Caco-2 (cell line): ENCODE measurements at regions not wholly inside any gene's neighbourhood (a gene's known extent, or its start where the extent isn't known, plus 50 kb on each side); places are given as distances from the start of the nearest gene placed in this dataset.

Experiments used
- BruUV-seq: library from RNA; stranded (reverse); fragments of 400-500 nt; replicated peaks from 2 replicates; lab custom pipeline; 2021; lab: Mats Ljungman, UMichigan
- CTCF ChIA-PET: fragments of 300-600 bp; sonication (Branson Sonifier 250); formaldehyde crosslinking; loops from one replicate; lab custom pipeline; 2022; ENCODE audit warnings: antibody characterized with exemption; lab: Charles Lee
- POLR2A ChIA-PET: fragments of 300-600 bp; sonication (Branson Sonifier 250); formaldehyde crosslinking; loops from one replicate; lab custom pipeline; 2022; ENCODE audit warnings: antibody characterized with exemption; lab: Charles Lee
- DNase-seq, 2 experiments: peaks; one replicate each; pipeline versions ENCODE4 v3.0.0 to v3.0.0-alpha.2; 2020 to 2022
- H3K27me3 ChIP-seq: replicated peaks from 2 replicates; pipeline ENCODE4 v1.6.0; 2011; ENCODE audit warnings: low read length; ENCODE audit not compliant: control insufficient read depth, insufficient read depth
- H3K36me3 ChIP-seq: 2 replicates; pipeline ENCODE4 v1.5.1; 2011; ENCODE audit warnings: low read length; ENCODE audit not compliant: control insufficient read depth, insufficient read depth
- H3K4me1 ChIP-seq: fragments of 250-450 bp; sonication (Bioruptor Pico); 2 replicates; pipeline ENCODE4 v1.5.1; 2020; ENCODE audit warnings: mild to moderate bottlenecking
- H3K4me3 ChIP-seq: 2 replicates; pipeline ENCODE4 v1.5.1; 2011; ENCODE audit warnings: low read depth, mild to moderate bottlenecking, control low read depth, low read length
- H3K9me3 ChIP-seq: fragments of 250-450 bp; sonication (Bioruptor Pico); 2 replicates; pipeline ENCODE4 v1.5.1; 2020; ENCODE audit warnings: mild to moderate bottlenecking, moderate library complexity
- H3K27ac Mint-ChIP-seq: one replicate; pipeline ENCODE4 v1.8.0; 2022; ENCODE audit warnings: mixed read lengths; ENCODE audit not compliant: unreplicated experiment
- H3K27me3 Mint-ChIP-seq: one replicate; pipeline ENCODE4 v1.8.0; 2022; ENCODE audit warnings: mixed read lengths; ENCODE audit not compliant: insufficient read depth, unreplicated experiment
- H3K36me3 Mint-ChIP-seq: one replicate; pipeline ENCODE4 v1.8.0; 2022; ENCODE audit warnings: mild to moderate bottlenecking, mixed read lengths; ENCODE audit not compliant: insufficient read depth, unreplicated experiment
- H3K4me1 Mint-ChIP-seq: one replicate; pipeline ENCODE4 v1.8.0; 2022; ENCODE audit warnings: low read depth, mixed read lengths; ENCODE audit not compliant: unreplicated experiment
- H3K4me3 Mint-ChIP-seq: one replicate; pipeline ENCODE4 v1.8.0; 2022; ENCODE audit warnings: mild to moderate bottlenecking, moderate library complexity, mixed read lengths; ENCODE audit not compliant: unreplicated experiment
- H3K9me3 Mint-ChIP-seq: one replicate; pipeline ENCODE4 v1.8.0; 2022; ENCODE audit warnings: mixed read lengths; ENCODE audit not compliant: unreplicated experiment
- CTCF ChIP-seq, 2 experiments: fragments of 200-600 bp in 1 of 2; IDR thresholded peaks; 1 replicate in 1 of 2; 2 replicates in 1 of 2; pipeline versions ENCODE4 v1.5.1 to v1.8.0; 2011 to 2022; ENCODE audit warnings: antibody characterized with exemption in 1 of 2, control low read depth in 1 of 2, inconsistent platforms in 1 of 2, low read depth in 1 of 2, low read length in 1 of 2, mild to moderate bottlenecking in 1 of 2, moderate library complexity in 1 of 2; ENCODE audit not compliant: insufficient read depth in 1 of 2, severe bottlenecking in 1 of 2, unreplicated experiment in 1 of 2
- intact Hi-C: fragments of 100-400 bp; cut with micrococcal nuclease; formaldehyde crosslinking; loops from one replicate; pipeline ENCODE4 v1.10.0; 2022; ENCODE audit not compliant: unreplicated experiment

DNA sequence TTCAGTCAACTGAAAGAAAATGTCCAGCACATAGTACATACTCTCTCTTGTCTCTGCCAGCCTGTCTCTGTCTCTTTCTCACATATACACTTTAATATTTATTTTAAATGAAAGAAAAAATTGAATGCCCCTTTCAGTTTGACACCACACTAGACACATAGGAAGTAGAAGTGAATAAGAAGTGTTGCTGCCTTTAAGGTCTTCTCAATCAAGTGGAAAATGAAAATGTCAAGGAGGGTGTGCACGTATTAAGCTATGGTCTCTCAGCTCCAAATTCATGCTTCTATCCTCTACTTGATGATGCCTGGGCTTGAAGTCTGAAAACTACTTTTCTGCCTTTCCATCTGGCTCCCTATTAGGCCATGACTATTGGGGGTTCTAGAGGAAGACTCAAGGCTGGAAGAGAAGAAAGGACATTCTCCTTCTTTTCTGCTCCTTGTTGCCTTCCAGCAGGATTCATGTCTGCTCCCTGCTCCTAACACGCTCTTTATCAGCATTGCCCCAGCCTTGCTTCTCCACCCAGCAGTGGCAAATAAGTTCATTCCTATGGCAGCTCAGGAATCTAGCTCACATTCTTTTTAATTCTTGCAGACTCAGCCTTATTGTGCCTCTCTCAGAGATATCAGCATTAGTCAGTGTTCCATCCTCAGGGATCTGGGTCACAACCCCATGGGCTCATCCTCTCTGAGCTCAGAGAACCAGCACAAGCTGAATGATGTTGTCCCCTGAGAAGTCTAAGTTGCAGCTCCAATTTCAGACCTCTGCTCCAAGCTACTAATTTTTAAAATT, 609.1 kb upstream of the GRM7 start:
- Mint-ChIP-seq H3K4me3 (no peak overlapping the region), H3K9me3 (no peaks in the 10 kb centered on the region), H3K27ac (no peak overlapping the region), H3K4me1 (no peaks in the 10 kb centered on the region), H3K36me3 (no peaks in the 10 kb centered on the region), H3K27me3 (no peaks in the 10 kb centered on the region)
- DNase-seq = no peak
- BruUV-seq = no TSS peak
- CTCF ChIA-PET = no interaction called here
- intact Hi-C loops = no loop called here
- Histone ChIP-seq H3K4me1 (no peaks in the 10 kb centered on the region), H3K36me3 (no peaks in the 10 kb centered on the region), H3K27me3 (no peaks in the 10 kb centered on the region), H3K9me3 (no peaks in the 10 kb centered on the region), H3K4me3 (no peak overlapping the region)
- TF ChIP-seq CTCF (IDR thresholded peaks at IDR 0.05; ENCODE audit: insufficient read depth in 1 of 2, low read depth in 1 of 2, low read length in 1 of 2, severe bottlenecking in 1 of 2, unreplicated experiment in 1 of 2) = no peak
- POLR2A ChIA-PET = no interaction called here

GRCh38 chr3:6254490-6254889, 606.4 kb upstream of the GRM7 start:
- no peak for DNase-seq
- no peaks in the 10 kb centered on the region for H3K27me3 ChIP-seq
- no peak overlapping the region for H3K4me3 ChIP-seq
- CTCF ChIA-PET = no interaction called here
- no peaks in the 10 kb centered on the region for H3K9me3 Mint-ChIP-seq
- H3K27ac Mint-ChIP-seq = no peak overlapping the region
- no peaks in the 10 kb centered on the region for H3K9me3 ChIP-seq
- no peaks in the 10 kb centered on the region for H3K4me1 Mint-ChIP-seq
- no TSS peak for BruUV-seq
- intact Hi-C loops = no loop called here
- no peak overlapping the region for H3K4me3 Mint-ChIP-seq
- POLR2A ChIA-PET = no interaction called here
- no peaks in the 10 kb centered on the region for H3K36me3 ChIP-seq
- TF ChIP-seq CTCF (IDR thresholded peaks at IDR 0.05; ENCODE audit: insufficient read depth in 1 of 2, low read depth in 1 of 2, low read length in 1 of 2, severe bottlenecking in 1 of 2, unreplicated experiment in 1 of 2) = no peak
- H3K36me3 Mint-ChIP-seq = no peaks in the 10 kb centered on the region
- no peaks in the 10 kb centered on the region for H3K4me1 ChIP-seq
- H3K27me3 Mint-ChIP-seq = no peaks in the 10 kb centered on the region

- BruUV-seq = no TSS peak
- H3K4me1 Mint-ChIP-seq = no peaks in the 10 kb centered on the region
Measured at GRCh38 chr3:6255229-6255628, 605.7 kb upstream of the GRM7 start.

More at GRCh38 chr3:6255229-6255628, 605.7 kb upstream of the GRM7 start:
- intact Hi-C loops = no loop called here
- no peaks in the 10 kb centered on the region for H3K36me3 ChIP-seq
- ChIA-PET POLR2A (no interaction called here), CTCF (no interaction called here)
- Mint-ChIP-seq H3K27me3 (no peaks in the 10 kb centered on the region), H3K9me3 (no peaks in the 10 kb centered on the region), H3K4me3 (no peak overlapping the region), H3K27ac (no peak overlapping the region), H3K36me3 (no peaks in the 10 kb centered on the region)
- no peak for DNase-seq
- no peak overlapping the region for H3K4me3 ChIP-seq
- no peaks in the 10 kb centered on the region for H3K4me1 ChIP-seq
- H3K27me3 ChIP-seq = no peaks in the 10 kb centered on the region
- no peaks in the 10 kb centered on the region for H3K9me3 ChIP-seq
- no peak for TF ChIP-seq CTCF (IDR thresholded peaks at IDR 0.05; ENCODE audit: insufficient read depth in 1 of 2, low read depth in 1 of 2, low read length in 1 of 2, severe bottlenecking in 1 of 2, unreplicated experiment in 1 of 2)
